Ecto neural progenitor cell (in vitro differentiated cells): ENCODE measurements at regions not wholly inside any gene's neighbourhood (a gene's known extent, or its start where the extent isn't known, plus 50 kb on each side); places are given as distances from the start of the nearest gene placed in this dataset.

Experiments used
- DNase-seq: peaks from one replicate; pipeline ENCODE4 v3.0.0-alpha.2; 2018; ENCODE audit warnings: low spot score

DNA sequence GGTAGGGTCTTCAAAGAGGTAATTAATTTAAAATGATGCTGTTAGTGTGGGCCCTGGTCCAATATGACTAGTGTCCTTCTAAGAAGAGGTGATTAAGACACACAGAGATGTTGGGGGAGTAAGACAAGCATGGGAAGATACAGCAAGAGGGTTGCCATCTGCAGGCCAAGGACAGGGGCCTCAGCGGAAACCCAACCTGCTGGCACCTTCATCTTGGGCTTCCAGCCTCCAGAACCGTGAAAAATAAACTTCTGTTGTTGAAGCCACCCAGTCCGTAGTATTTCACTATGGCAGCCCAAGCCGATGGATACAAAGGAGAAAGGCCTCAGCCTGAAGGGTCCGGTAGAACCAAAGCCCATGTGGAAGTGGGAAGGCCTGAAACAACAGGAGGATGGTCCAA is 161.7 kb upstream of the UBE2E1 start:
- no peak for DNase-seq

DNA sequence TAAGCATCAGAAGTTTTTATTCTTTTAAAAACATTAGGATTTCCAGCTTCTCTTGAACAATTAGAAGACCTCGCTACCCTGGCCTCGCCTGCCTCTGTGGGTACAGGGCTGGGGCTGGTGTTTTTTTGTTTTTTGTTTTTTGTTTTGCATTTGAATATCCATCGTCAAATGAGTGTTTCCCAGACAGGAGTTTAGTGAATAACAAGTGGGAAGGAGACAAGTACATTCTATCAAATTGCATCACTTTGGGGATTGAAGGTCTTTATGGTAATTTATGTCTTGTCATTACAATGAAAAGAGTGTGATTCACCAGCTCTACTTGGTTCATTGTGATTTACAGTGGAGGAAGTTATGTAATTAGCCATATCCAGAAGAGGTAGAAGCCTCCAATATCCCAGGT is 161.1 kb upstream of the UBE2E1 start:
- DNase-seq = no peak

DNA sequence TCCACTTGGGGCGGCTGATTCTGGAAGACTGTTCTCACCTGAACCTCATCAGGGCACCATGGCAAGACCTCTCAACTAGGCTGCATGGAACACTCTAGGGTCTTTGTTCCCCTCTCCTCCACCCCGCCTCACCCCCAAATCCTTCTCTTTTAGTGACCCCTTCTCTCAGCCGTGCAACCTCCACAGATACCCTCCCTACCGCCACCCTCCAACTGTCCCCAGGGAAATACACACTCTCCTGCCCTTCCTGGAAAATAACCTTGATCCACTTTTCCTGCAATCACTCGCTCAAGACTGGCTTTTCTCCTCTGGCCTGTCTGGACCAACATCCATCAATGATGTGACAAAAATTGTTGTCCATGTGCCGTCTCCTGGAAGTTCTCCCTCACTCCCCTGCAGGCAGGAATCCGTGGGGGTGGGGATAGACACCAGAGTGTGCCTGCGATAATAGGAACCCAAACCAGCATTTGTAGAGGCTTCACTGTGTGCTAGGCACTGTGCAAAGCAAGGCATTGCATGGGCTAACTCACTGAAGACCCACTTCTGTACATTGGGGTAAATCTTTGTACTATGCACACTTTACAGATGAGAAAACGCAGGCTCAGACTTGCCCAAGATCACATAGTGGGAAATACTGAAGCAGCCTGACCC is 160.1 kb upstream of the UBE2E1 start:
- no peak for DNase-seq

DNA sequence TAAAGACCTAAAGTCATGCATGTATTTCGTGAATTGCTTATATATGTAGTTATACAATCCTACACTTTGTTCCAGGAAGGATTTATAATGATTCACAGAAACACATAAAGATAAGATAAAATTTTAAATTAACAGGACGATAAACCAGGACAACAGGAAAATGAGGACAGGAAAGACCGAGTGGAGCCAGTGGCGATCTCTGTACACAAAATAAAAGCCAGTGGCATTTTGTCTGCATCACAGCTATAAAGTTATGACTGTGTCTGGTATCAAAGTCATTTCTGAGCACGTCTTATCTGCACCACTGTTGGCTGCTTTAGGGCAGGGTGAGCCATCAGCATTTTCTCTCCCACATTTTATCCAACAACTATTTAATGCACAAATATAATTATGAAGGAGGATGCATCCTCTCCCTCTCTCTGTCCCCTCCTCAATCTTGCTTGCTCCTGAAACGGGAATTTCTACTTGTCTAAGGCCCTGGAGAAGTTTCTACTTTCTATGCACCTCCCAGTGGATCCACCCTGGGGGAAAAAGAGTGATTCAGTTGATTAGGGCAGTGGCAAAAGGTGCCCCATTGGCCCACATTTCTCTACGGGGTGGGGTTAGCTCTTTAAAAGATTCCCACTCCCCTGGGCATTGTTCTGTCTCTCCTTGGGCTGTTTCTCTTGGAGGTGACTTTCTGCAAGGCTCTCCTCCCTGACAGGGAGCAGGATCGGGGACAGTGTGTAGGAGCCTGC is 159.4 kb upstream of the UBE2E1 start:
- no peak for DNase-seq

DNA sequence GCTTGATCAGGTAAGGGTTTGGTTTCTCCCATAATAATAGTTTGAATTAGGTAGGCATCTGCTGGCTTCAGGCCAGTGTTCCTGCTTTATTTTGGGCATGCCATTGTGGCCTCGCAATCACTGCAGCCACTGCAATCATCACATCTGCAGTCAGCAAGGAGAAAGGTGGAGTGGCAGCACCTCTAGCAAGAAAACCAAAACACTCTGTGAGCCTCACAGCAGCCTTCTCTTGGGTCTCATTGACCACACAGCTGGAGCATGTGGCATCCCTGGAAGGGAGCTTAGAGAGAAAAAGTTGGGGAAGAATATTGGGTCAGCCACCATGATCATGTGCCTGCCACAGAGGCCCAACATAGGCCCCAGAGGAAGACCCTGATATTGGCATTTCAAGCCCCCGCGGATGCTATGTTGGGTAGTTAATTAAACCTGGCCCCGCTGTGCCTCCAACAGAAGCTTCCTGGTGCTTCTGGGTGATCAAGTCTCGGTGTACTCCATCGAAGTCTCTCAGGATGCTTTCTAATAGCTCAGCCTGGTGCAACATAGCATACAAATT is 158.0 kb upstream of the UBE2E1 start:
- no peak for DNase-seq

DNA sequence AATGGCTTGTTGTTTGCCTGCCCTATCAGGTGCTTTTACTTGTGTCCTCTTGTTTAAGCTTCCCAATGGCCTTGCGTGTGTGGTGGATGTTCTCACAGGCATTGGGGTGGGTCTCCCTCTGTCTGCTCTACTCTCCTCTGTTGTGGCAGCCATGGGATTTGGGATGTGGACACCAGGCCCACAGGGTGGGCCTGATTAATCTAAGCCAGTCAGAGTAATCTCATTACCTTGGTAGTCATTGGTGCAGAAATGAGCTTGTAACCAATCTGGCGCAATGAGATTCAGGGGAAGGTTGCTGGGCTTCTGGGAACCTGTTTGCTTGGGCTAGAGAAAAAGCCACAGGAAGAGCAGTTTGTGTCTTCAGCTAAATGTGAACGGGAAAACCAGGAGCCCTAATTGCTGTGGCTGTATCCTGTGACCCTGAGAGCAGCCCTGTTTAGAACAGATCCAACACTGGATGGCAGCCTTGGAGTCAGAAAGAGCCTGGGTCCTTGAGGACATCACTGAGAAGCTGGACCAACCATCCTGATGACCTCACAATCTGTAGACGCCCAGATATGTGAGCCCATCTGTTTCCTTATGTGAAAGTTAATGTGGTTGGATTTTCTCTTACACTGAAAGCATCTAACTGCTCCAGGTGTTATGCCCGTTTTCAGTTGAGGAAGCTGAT is 157.3 kb upstream of the UBE2E1 start:
- DNase-seq = no peak

DNA sequence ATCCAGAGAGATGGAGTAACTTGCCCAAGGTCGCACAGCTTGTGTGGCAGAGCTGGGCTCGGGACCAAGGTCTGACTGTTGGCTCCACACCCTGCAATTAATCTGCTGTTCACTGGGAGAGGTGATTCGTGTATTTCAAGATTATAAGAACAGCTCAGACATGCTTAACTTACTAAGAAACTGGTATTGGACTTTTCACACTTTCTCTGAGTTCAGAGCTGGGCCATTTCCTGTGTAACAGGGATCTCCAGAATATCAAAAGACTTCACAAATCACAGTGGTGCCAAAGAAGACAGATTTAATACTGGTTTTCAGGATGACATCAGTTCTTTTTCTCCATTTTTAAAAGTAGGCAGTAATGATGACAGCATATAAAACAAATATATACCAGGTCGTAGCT is 156.8 kb upstream of the UBE2E1 start:
- DNase-seq = no peak

DNA sequence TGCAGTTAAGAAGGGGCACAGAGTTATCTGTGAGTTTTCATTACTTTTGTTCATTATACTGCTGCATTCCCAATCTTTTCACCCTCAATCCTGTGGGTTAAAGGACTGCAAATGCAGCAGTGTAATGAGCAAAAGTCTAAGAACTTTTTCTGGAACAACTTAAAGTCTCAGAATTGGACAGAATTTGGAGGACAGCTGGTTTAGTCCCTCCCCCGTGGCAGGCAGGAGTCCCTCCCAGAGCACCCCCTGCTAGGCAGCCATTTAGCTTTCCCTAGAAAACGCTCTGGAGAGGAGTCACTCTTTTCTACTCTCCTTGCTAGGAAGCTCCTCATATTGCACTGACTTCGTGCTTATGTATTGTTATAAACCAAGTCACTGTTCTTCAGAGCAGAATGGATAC is 156.3 kb upstream of the UBE2E1 start:
- no peak for DNase-seq

DNA sequence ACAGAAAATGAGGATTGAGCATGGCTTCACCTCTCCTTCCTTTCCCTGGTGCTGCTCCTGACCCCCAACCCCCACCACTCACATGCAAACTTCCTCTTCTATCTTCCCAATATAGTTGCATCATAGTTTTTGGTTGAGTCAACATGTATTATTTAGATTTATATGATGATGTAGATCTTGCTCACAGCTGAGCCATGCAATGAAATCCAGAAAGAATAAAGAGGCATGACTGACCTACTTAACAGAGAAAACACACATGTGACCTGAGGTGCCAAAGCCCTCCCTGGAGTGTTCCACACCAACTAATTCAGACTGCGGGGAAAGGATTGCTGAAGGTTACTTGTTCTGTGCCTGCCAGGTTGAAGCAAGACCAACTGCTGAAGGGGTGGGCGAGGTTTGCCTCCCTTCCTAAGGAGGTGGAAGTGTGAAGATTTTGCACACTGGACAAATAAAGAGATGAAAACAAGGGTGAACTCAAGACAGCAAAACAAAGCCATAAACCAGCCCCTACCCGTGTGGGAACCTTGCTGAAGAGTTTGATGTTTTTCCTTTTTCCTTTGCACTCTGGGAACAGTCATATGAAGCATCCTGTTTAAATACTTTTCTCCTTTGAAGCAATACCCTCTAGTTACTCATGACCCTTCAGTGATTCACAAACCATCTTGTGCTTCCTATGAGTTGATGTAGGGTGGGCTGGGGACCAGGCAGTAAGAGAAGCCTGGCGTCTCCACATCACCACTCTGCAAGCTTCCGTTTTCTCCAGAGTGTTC is 155.2 kb upstream of the UBE2E1 start:
- DNase-seq = no peak

DNA sequence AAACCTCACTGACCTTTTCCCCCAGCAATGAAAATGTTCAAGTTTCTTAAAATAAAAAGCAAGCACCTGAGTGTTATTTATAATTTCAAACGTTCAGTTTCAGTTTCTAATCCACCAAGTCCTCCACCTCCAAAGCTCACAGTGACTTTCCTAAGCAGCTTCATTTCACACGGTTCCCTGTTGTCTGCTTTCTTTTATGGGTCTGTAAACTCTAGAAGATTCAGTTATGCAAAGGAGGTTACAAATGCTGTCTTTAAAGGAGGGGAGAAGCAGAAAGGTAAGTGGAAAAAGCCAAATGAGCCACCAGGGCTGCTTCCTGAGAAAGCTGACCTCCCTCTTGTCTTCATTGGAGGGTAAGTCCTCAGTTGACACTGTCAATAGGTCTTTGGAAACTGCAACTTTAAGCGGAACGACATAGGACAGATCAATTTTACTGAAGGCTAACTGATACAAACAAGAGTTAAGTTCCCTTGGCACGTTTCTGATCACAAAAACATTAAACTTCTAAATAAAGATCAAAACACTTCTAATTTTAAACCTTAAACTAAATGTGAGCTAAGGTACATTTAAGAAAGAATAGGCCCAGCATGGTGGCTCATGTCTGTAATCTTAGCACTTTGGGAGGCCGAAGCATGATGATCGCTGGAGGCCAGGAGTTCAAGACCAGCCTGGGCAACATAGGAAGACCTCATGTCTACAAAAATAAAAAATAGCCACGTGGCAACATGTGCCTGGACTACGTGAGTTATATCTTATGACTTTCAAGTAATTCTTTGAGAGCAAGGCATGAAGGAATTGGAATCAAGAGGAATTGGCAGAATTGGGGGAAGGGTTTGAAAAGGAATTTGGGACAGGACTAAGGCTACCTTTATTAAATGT is 151.9 kb upstream of the UBE2E1 start:
- no peak for DNase-seq

DNA sequence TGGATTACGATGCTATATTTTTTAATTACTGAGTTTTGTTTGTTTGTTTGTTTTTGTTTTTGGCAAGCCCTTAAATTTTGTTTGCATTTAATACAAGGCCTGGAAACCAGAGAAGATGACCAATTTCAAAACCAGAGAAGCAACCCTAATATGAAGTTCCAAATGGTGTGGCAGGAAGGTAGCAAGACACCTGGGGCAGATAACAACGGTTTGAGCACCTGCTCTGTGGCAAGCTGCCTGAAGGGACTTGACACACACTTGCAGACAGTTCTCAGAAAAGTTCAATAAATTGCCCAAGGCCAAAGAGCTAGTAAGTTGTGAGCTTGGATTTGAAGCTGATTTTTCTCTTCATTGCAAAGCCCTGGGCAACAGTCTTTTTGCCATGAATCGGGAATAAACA is 151.2 kb upstream of the UBE2E1 start:
- DNase-seq = no peak

DNA sequence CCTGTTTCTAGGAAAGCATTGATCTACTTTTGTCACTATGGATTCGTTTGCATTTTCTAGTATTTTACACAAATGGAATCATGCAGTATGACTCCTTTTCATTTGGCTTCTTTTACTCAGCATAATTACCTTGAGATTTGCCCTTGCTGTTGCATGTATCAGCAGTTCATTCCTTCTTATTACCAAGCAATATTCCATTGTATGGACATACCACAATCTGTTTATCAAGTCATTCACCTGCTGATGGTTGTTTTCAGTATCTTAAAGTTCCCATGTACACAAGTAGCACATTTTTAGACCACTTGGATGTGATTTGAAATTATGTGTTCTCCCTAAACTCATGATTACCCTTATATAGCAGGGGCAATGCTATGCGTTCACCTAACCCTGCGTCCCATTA is 150.0 kb upstream of the UBE2E1 start:
- DNase-seq = no peak

DNA sequence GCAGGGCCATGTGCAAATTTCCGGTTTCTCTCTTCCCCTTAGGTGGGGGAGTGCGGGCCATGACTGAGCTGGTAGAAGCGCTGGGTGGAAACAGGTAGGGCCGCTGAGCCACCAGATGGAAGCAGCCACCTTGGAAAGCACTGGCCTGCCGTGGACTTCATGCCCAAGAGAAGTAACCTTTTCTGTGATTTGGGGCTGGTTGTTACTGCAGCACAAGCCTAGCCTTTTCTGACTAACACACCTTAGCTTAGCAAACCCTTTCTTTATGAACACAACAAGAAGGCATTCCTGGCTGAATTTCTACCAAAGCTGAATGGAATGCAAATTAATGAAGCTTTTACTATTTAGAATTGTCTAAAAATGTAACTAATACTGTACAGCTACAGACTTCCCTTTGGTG is 149.6 kb upstream of the UBE2E1 start:
- DNase-seq = no peak

DNA sequence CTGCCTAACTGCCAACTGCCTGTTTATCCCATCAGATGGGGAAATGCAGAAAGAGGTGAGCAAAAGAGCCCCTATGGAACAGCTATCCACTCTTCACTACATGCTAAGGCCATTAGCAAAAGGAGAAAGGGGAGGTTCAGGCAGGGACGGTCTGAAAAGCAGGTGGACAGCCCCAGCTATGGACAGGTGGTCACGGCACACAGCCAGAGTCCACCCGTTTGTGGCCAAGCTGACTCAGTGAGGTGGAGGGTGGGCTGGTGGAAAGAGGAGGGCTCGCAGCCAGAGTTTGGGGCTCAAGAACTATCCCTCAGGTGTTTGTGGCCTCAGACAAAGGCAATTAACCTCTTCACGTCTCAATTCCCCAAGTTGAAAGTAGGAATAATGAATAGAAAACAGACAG is 148.9 kb upstream of the UBE2E1 start:
- no peak for DNase-seq

DNA sequence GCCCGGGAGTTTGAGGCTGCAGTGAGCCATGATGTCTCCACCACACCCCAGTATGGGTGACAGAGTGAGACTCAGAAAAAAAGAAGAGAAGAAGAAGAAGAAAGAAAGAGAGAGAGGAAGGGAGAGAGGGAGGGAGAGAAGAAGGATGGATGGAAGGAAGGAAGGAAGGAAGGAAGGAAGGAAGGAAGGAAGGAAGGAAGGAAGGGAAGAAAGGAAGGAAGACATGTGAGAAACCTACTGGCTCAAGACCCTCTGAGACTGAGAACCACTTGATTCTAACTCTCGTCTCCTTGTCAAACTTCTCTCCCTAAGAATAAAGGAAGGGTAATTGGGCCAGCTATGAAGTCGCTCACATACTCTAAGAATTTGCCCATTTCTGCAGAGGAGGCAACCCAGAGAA is 148.1 kb upstream of the UBE2E1 start:
- no peak for DNase-seq

DNA sequence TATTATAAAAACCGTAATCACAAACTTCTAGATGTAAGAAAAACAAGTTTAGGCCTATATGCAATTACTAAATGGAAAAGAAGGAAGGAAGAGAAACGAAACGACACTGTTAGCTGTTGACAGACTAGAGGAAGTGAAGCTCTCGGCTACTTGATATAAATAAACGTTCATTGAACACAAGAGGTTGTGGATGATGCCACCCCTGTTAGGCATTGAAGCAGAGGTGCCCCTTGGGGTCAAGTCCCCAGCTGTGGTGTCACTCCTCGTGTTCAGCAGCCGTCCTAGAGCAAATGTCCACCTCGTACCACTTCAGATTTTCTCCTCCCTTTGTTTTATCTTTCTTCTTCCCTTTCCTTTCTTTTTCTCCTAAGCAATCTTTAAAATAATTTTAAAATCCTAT is 146.5 kb upstream of the UBE2E1 start:
- DNase-seq = no peak

DNA sequence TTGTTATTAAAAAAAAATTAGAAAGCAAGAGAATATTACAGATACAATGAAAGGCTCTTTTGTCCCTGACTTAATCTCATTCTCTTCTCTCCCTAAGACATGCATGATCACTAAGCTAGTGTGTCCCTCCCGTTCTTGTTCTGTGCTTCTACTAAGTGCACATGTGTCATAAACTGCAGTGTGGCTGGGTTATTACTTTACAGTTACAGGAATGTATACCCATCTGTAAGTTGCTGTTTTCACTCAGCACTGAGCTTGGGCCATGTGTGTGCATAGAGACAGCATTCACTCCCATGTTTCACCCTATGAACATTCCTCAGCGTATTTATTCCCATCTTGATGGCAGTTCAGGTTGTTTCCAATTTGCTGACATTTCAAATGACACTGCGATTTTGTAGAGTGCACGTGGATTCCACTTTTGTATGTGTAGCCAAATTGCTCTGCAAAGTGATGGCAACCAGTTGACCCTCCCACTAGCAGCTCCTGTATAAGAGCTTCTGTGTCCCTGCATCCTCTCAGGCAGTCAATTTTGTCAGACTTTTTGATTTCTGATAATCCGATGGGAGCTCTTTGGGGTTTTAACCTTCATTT is 145.8 kb upstream of the UBE2E1 start:
- DNase-seq = no peak

DNA sequence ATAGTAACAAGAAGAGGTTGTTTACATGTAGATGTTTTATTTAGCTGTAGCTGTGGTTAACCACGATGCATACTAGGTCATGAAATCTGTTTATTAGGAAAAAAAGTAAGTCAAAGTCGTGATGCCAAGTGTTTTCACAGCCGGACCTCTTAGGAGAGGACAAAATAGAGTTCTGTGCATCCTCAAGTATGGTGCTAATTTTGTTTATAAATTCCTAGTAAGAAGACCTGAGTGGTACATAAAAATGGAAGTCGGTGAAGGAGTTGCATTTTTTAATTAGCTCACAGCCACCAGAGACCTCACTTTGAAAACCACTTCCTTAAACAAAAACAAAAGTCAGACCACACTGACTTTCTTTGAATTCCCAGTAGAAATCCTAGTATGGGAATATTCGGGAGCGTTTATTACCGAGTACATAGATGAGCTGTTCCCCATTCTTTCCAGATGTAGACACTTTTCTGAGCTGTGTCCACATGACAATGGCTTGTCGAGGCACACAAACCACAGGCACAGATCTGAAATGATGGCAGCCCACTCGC is 143.6 kb upstream of the UBE2E1 start:
- DNase-seq = no peak

DNA sequence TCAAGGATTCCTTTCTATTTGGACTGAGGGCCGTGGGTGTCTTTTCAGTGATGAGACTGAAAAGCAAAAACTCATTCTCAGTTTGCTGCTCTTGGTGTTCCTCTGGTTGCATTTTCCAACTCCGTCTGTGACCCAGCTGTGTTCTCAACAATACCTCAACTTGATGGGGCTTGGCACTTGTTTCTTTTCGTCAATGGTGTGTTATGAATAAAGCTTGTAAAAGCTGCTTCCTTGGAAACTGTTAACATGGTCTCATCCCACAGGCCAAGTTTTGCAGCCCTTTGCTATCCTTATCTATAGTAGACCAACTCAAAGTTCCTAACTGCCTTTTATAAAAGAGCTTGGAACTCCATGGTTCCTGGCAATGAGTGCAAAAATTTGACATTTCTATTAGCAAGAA is 142.5 kb upstream of the UBE2E1 start:
- DNase-seq = no peak

DNA sequence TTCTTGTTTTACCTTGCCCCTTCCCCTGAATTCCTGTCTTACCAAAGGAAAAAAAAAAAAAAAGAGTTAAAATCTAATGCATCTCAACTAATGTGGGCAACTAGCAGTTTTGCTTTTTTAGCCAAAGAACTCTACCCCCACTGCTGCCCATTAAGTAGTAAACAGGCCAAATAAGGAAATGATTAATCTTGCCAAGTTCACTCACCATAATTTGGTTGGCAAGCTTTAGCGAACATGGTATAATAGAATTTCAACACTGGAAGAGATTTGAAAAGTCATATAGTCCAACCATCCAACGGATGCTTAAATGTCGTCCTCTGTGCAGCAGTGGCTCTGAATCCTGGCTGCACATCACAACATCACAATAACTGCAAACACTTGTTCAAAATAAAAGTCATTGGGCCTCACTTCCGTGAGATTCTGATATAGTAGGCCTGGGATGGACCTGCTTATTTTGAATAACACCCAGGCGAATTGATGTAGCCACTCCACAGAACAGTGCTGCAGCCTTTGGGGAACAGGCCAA is 142.0 kb upstream of the UBE2E1 start:
- DNase-seq = no peak

DNA sequence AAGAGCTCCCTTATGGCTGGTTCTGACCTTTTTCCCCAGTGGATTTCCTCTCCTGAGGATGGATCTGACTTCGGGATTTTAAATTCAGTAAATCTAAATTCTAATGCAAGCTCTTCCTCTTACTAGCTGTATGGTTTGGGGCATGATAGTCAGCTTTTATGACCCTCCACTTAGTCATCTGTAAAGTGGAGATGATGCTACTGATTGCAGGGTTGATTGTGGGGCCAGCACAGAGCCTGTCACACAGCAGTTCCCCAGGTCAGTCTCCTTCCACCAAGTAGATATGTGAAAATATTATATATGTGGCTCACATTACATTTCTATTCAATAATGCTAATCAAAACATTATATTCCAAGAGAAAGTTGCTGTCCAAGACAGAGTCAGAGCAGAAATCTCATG is 141.3 kb upstream of the UBE2E1 start:
- DNase-seq = no peak
